Peyer's patch (tissue), 4 donors: ENCODE measurements at regions not wholly inside any gene's neighbourhood (a gene's known extent, or its start where the extent isn't known, plus 50 kb on each side); places are given as distances from the start of the nearest gene placed in this dataset.

Source experiments
- POLR2A ChIP-seq, 2 donors: fragments of 450-650 bp; IDR thresholded peaks; one replicate each; pipeline ENCODE4 v1.5.1; 2017; ENCODE audit warnings: antibody characterized with exemption in 2 of 2, mild to moderate bottlenecking in 2 of 2, moderate library complexity in 2 of 2
- TF ChIP-seq, protein P1 (sequence below), 6 experiments: fragments of 450-650 bp in 4 of 6; fragments of 200-600 bp in 2 of 6; sonication (generic) in 1 of 6; IDR thresholded peaks; one replicate each; pipeline ENCODE4 v1.5.1; 2017 to 2019; ENCODE audit warnings: antibody characterized with exemption in 6 of 6, mild to moderate bottlenecking in 3 of 6, moderate library complexity in 1 of 6

DNA sequence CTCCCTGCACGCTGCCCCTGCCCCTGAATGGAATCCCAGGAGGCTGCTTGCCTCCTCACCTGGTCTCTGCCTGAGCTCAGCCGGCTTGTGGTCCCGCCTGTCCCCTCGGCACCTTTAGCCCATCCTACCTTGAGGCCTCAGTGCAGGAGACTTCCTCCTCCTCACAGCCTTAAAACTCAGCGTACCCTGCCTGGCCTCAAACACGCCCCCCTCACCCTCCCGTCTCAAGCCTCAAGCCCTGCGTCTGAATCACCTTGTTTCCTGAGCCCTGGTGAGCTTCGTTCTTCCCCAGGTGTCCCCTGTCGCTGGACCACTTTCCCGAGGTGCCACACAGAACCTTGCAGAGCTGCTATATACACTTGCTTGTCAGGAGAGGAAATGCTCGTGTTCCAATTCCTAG is 110.2 kb upstream of the SPIN1 start:
- no peak for TF ChIP-seq POLR2A (IDR thresholded peaks at IDR 0.05)
- TF ChIP-seq, protein P1, sequence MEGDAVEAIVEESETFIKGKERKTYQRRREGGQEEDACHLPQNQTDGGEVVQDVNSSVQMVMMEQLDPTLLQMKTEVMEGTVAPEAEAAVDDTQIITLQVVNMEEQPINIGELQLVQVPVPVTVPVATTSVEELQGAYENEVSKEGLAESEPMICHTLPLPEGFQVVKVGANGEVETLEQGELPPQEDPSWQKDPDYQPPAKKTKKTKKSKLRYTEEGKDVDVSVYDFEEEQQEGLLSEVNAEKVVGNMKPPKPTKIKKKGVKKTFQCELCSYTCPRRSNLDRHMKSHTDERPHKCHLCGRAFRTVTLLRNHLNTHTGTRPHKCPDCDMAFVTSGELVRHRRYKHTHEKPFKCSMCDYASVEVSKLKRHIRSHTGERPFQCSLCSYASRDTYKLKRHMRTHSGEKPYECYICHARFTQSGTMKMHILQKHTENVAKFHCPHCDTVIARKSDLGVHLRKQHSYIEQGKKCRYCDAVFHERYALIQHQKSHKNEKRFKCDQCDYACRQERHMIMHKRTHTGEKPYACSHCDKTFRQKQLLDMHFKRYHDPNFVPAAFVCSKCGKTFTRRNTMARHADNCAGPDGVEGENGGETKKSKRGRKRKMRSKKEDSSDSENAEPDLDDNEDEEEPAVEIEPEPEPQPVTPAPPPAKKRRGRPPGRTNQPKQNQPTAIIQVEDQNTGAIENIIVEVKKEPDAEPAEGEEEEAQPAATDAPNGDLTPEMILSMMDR (IDR thresholded peaks at IDR 0.05): no peak
